GM23338 (cell line): ENCODE measurements at regions not wholly inside any gene's neighbourhood (a gene's known extent, or its start where the extent isn't known, plus 50 kb on each side); places are given as distances from the start of the nearest gene placed in this dataset.

ENCODE experiments used
- ATAC-seq: fragments of 200-7000 bp; cut with Tn5 transposase; 3 replicates; pipeline ENCODE4 v1.9.1; 2020
- DNase-seq: peaks from one replicate; pipeline ENCODE4 v3.0.0-alpha.2; 2015; ENCODE audit warnings: low spot score
- H2AFZ ChIP-seq: fragments of 200-600 bp; sonication (generic); 2 replicates; pipeline ENCODE4 v1.8.0; 2016; ENCODE audit warnings: antibody characterized with exemption, mild to moderate bottlenecking, moderate library complexity
- H3F3A ChIP-seq: fragments of 200-600 bp; sonication (generic); replicated peaks from 2 replicates; pipeline ENCODE4 v1.8.0; 2017; ENCODE audit warnings: antibody characterized with exemption, mixed run types, low read depth
- H3K27ac ChIP-seq: fragments of 200-600 bp; sonication (generic); 2 replicates; pipeline ENCODE4 v1.6.1; 2016; ENCODE audit warnings: low read depth
- H3K27me3 ChIP-seq: fragments of 200-600 bp; sonication (generic); 2 replicates; pipeline ENCODE4 v1.8.0; 2016; ENCODE audit warnings: mild to moderate bottlenecking, mixed run types, moderate library complexity; ENCODE audit not compliant: insufficient read depth
- H3K36me3 ChIP-seq: fragments of 200-600 bp; sonication (generic); 2 replicates; pipeline ENCODE4 v1.8.0; 2016; ENCODE audit warnings: mild to moderate bottlenecking; ENCODE audit not compliant: insufficient read depth
- H3K4me1 ChIP-seq: fragments of 200-600 bp; sonication (generic); 2 replicates; pipeline ENCODE4 v1.8.0; 2016; ENCODE audit warnings: mild to moderate bottlenecking, moderate library complexity; ENCODE audit not compliant: insufficient read depth
- H3K4me2 ChIP-seq: fragments of 200-600 bp; sonication (generic); 2 replicates; pipeline ENCODE4 v1.7.1; 2017; ENCODE audit warnings: mixed run types
- H3K4me3 ChIP-seq: fragments of 200-600 bp; sonication (generic); 2 replicates; pipeline ENCODE4 v1.6.1; 2016; ENCODE audit warnings: mixed run types
- H3K79me2 ChIP-seq: fragments of 200-600 bp; sonication (generic); replicated peaks from 2 replicates; pipeline ENCODE4 v1.8.0; 2017; ENCODE audit warnings: mild to moderate bottlenecking; ENCODE audit not compliant: insufficient read depth
- H3K9me2 ChIP-seq: fragments of 200-600 bp; sonication (generic); 2 replicates; pipeline ENCODE4 v1.8.0; 2017; ENCODE audit not compliant: insufficient read depth
- H4K20me1 ChIP-seq: fragments of 200-600 bp; sonication (generic); replicated peaks from 2 replicates; pipeline ENCODE4 v1.8.0; 2017; ENCODE audit warnings: mild to moderate bottlenecking; ENCODE audit not compliant: insufficient read depth
- H3K27ac Mint-ChIP-seq: 2 replicates; pipeline ENCODE4 v1.8.0; 2020; ENCODE audit warnings: inconsistent platforms, mild to moderate bottlenecking, moderate library complexity, mixed read lengths
- H3K27me3 Mint-ChIP-seq: 3 replicates; pipeline ENCODE4 v1.8.0; 2022; ENCODE audit warnings: low read depth, mild to moderate bottlenecking, moderate library complexity, mixed read lengths, inconsistent platforms; ENCODE audit not compliant: insufficient read depth, poor library complexity
- H3K36me3 Mint-ChIP-seq: 3 replicates; pipeline ENCODE4 v1.8.0; 2021; ENCODE audit warnings: low read depth, mild to moderate bottlenecking, inconsistent platforms, moderate library complexity, mixed read lengths
- H3K4me1 Mint-ChIP-seq: 3 replicates; pipeline ENCODE4 v1.8.0; 2020; ENCODE audit warnings: mild to moderate bottlenecking, inconsistent platforms, mixed read lengths
- H3K4me3 Mint-ChIP-seq: 3 replicates; pipeline ENCODE4 v1.8.0; 2021; ENCODE audit warnings: moderate library complexity, mild to moderate bottlenecking, inconsistent platforms, mixed read lengths
- H3K9me3 Mint-ChIP-seq: 3 replicates; pipeline ENCODE4 v1.8.0; 2020; ENCODE audit warnings: moderate library complexity, mild to moderate bottlenecking, inconsistent platforms, mixed read lengths
- CREB1 ChIP-seq: fragments of 250-450 bp; sonication (Bioruptor Pico); IDR thresholded peaks from 2 replicates; pipeline ENCODE4 v1.5.0; 2020; ENCODE audit warnings: low read depth, mild to moderate bottlenecking, moderate library complexity
- ETS1 ChIP-seq: IDR thresholded peaks from 2 replicates; pipeline ENCODE4 v1.6.1; 2016; ENCODE audit warnings: antibody characterized with exemption
- EZH2 ChIP-seq: fragments of 200-600 bp; sonication (generic); IDR thresholded peaks from one replicate; pipeline ENCODE4 v1.8.0; 2017; ENCODE audit warnings: antibody characterized with exemption, mild to moderate bottlenecking, low read depth; ENCODE audit not compliant: unreplicated experiment
- EZH2phosphoT487 ChIP-seq: fragments of 200-600 bp; sonication (generic); IDR thresholded peaks from one replicate; pipeline ENCODE4 v1.8.1; 2018; ENCODE audit warnings: antibody characterized with exemption; ENCODE audit not compliant: unreplicated experiment
- JUNB ChIP-seq: IDR thresholded peaks from one replicate; pipeline ENCODE4 v1.6.1; 2016; ENCODE audit warnings: antibody characterized with exemption; ENCODE audit not compliant: unreplicated experiment
- NANOG ChIP-seq: IDR thresholded peaks from 2 replicates; pipeline ENCODE4 v1.6.1; 2016; ENCODE audit warnings: antibody characterized with exemption, borderline replicate concordance
- POLR2AphosphoS5 ChIP-seq: IDR thresholded peaks from 2 replicates; pipeline ENCODE4 v1.6.1; 2016; ENCODE audit warnings: antibody characterized with exemption, low read depth
- REST ChIP-seq: IDR thresholded peaks from one replicate; pipeline ENCODE4 v1.6.1; 2018; ENCODE audit warnings: antibody characterized with exemption; ENCODE audit not compliant: unreplicated experiment
- STAT1 ChIP-seq: IDR thresholded peaks from one replicate; pipeline ENCODE4 v1.6.1; 2016; ENCODE audit warnings: antibody characterized with exemption; ENCODE audit not compliant: unreplicated experiment
- ZNF114 ChIP-seq: fragments of 250-450 bp; sonication (Bioruptor Pico); IDR thresholded peaks from 2 replicates; pipeline ENCODE4 v1.5.0; 2020; ENCODE audit warnings: mild to moderate bottlenecking, moderate library complexity
- ZNF331 ChIP-seq: fragments of 250-450 bp; sonication (Bioruptor Pico); IDR thresholded peaks from 2 replicates; pipeline ENCODE4 v1.5.0; 2020; ENCODE audit warnings: low read depth, mild to moderate bottlenecking, moderate library complexity
- ZNF462 ChIP-seq: fragments of 250-450 bp; sonication (Bioruptor Pico); IDR thresholded peaks from 2 replicates; pipeline ENCODE4 v1.5.0; 2020; ENCODE audit warnings: mild to moderate bottlenecking, moderate library complexity
- TF ChIP-seq, protein P1 (sequence below), 2 experiments: fragments of 200-600 bp in 1 of 2; sonication (generic) in 1 of 2; conservative IDR thresholded peaks; 2 replicates each; pipeline versions ENCODE4 v1.5.1 to v1.6.1; 2016 to 2017; ENCODE audit warnings: antibody characterized with exemption in 2 of 2, low read depth in 2 of 2, mild to moderate bottlenecking in 2 of 2, moderate library complexity in 1 of 2

- Histone ChIP-seq H3K36me3 (no peaks in the 10 kb centered on the region), H3K79me2 (no peaks in the 10 kb centered on the region), H3K9me2 (peaks cover 10% of the 10 kb centered on the region; the same call in 1 of the 2 replicates), H3K4me2 (no peak overlapping the region), H3K4me1 (no peaks in the 10 kb centered on the region), H3K27me3 (no peaks in the 10 kb centered on the region), H3K4me3 (no peak overlapping the region), H2AFZ (no peak overlapping the region), H4K20me1 (no peaks in the 10 kb centered on the region), H3F3A (no peaks in the 10 kb centered on the region), H3K27ac (no peak overlapping the region)
- DNase-seq = no peak
- Mint-ChIP-seq H3K4me1 (no peaks in the 10 kb centered on the region), H3K9me3 (peaks cover 9% of the 10 kb centered on the region; the same call in 1 of the 3 replicates), H3K4me3 (no peak overlapping the region), H3K27ac (no peak overlapping the region), H3K36me3 (no peaks in the 10 kb centered on the region; the same call in 2 of the 3 replicates), H3K27me3 (no peaks in the 10 kb centered on the region)
- no peak for TF ChIP-seq STAT1
- TF ChIP-seq, protein P1, sequence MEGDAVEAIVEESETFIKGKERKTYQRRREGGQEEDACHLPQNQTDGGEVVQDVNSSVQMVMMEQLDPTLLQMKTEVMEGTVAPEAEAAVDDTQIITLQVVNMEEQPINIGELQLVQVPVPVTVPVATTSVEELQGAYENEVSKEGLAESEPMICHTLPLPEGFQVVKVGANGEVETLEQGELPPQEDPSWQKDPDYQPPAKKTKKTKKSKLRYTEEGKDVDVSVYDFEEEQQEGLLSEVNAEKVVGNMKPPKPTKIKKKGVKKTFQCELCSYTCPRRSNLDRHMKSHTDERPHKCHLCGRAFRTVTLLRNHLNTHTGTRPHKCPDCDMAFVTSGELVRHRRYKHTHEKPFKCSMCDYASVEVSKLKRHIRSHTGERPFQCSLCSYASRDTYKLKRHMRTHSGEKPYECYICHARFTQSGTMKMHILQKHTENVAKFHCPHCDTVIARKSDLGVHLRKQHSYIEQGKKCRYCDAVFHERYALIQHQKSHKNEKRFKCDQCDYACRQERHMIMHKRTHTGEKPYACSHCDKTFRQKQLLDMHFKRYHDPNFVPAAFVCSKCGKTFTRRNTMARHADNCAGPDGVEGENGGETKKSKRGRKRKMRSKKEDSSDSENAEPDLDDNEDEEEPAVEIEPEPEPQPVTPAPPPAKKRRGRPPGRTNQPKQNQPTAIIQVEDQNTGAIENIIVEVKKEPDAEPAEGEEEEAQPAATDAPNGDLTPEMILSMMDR (conservative IDR thresholded peaks at IDR 0.05; ENCODE audit: low read depth in 2 of 2) = no peak
- TF ChIP-seq ZNF462 = no peak
- no peak for TF ChIP-seq EZH2
- TF ChIP-seq REST = no peak
- no peak for TF ChIP-seq ETS1
- TF ChIP-seq EZH2phosphoT487 = no peak
- TF ChIP-seq ZNF331 (CRISPR knock-in tag) = no peak
- no peak for TF ChIP-seq CREB1 (CRISPR knock-in tag)
- no peak for TF ChIP-seq NANOG
- no peak for TF ChIP-seq JUNB
- no peak for TF ChIP-seq ZNF114 (CRISPR knock-in tag)
- TF ChIP-seq POLR2AphosphoS5 = no peak
- no peak for ATAC-seq
Observed at GRCh38 chr11:30683176-30683575, 97.0 kb upstream of the MPPED2 start.
